WTC11 (cell line): ENCODE measurements at regions not wholly inside any gene's neighbourhood (a gene's known extent, or its start where the extent isn't known, plus 50 kb on each side); places are given as distances from the start of the nearest gene placed in this dataset.

Experiments used
- ATAC-seq: fragments of 200-7000 bp; cut with Tn5 transposase; 2 replicates; pipeline ENCODE4 v1.10.0; 2021; ENCODE audit warnings: mild to moderate bottlenecking, moderate library complexity
- CTCF ChIA-PET: fragments of 300-600 bp; sonication (Branson Sonifier 250); formaldehyde crosslinking; loops from one replicate; lab custom pipeline; 2021; ENCODE audit warnings: antibody characterized with exemption; lab: Charles Lee
- POLR2A ChIA-PET: fragments of 350-600 bp; sonication (Branson Sonifier 250); formaldehyde crosslinking; loops from one replicate; lab custom pipeline; 2021; ENCODE audit warnings: antibody characterized with exemption; lab: Charles Lee
- DNase-seq: peaks from one replicate; pipeline ENCODE4 v3.0.0; 2021; ENCODE audit warnings: low spot score
- H3K27ac Mint-ChIP-seq: 2 replicates; pipeline ENCODE4 v1.8.0; 2021; ENCODE audit warnings: mixed read lengths
- H3K27me3 Mint-ChIP-seq: 2 replicates; pipeline ENCODE4 v1.8.0; 2021; ENCODE audit warnings: low read depth, mild to moderate bottlenecking, moderate library complexity, mixed read lengths
- H3K36me3 Mint-ChIP-seq: 2 replicates; pipeline ENCODE4 v1.8.0; 2021; ENCODE audit warnings: mixed read lengths
- H3K4me1 Mint-ChIP-seq: 2 replicates; pipeline ENCODE4 v1.8.0; 2022; ENCODE audit warnings: mixed read lengths
- H3K4me3 Mint-ChIP-seq: 2 replicates; pipeline ENCODE4 v1.8.0; 2021; ENCODE audit warnings: mild to moderate bottlenecking, moderate library complexity, mixed read lengths
- H3K9me3 Mint-ChIP-seq: 2 replicates; pipeline ENCODE4 v1.8.0; 2021; ENCODE audit warnings: mixed read lengths
- CREB1 ChIP-seq: sonication (generic); formaldehyde crosslinking; IDR thresholded peaks from 2 replicates; pipeline ENCODE4 v1.8.0; 2023; ENCODE audit warnings: mild to moderate bottlenecking, missing genetic modification reagents
- EMX1 ChIP-seq: fragments of 250-450 bp; sonication (Bioruptor Pico); IDR thresholded peaks from 2 replicates; pipeline ENCODE4 v1.8.0; 2021; ENCODE audit warnings: mild to moderate bottlenecking
- HMGA2 ChIP-seq: fragments of 250-450 bp; sonication (Bioruptor Pico); IDR thresholded peaks from 2 replicates; pipeline ENCODE4 v1.4.0; 2021; ENCODE audit warnings: mild to moderate bottlenecking, moderate library complexity
- JAZF1 ChIP-seq: fragments of 250-450 bp; sonication (Bioruptor Pico); IDR thresholded peaks from 2 replicates; pipeline ENCODE4 v1.9.0; 2021; ENCODE audit warnings: moderate library complexity, mild to moderate bottlenecking, inconsistent platforms
- MYBL2 ChIP-seq: sonication (generic); formaldehyde crosslinking; IDR thresholded peaks from 2 replicates; pipeline ENCODE4 v1.8.1; 2023; ENCODE audit warnings: mild to moderate bottlenecking, moderate library complexity, missing genetic modification reagents
- NR1H2 ChIP-seq: sonication (generic); formaldehyde crosslinking; IDR thresholded peaks from 2 replicates; pipeline ENCODE4 v1.9.0; 2021; ENCODE audit warnings: mild to moderate bottlenecking, moderate library complexity, missing genetic modification reagents
- ZNF121 ChIP-seq: sonication (generic); formaldehyde crosslinking; IDR thresholded peaks from 2 replicates; pipeline ENCODE4 v1.8.0; 2023; ENCODE audit warnings: missing genetic modification reagents
- ZNF138 ChIP-seq: sonication (generic); formaldehyde crosslinking; conservative IDR thresholded peaks from 2 replicates; pipeline ENCODE4 v1.8.1; 2022; ENCODE audit warnings: mild to moderate bottlenecking, moderate library complexity, missing genetic modification reagents
- ZNF232 ChIP-seq: sonication (generic); formaldehyde crosslinking; IDR thresholded peaks from 2 replicates; pipeline ENCODE4 v1.8.0; 2022; ENCODE audit warnings: mild to moderate bottlenecking, missing genetic modification reagents
- ZNF396 ChIP-seq: fragments of 250-450 bp; sonication (Bioruptor Pico); IDR thresholded peaks from 2 replicates; pipeline ENCODE4 v1.8.0; 2021; ENCODE audit warnings: mild to moderate bottlenecking, moderate library complexity, borderline replicate concordance
- TF ChIP-seq, protein P1 (sequence below): sonication (generic); formaldehyde crosslinking; IDR thresholded peaks from 2 replicates; pipeline ENCODE4 v1.8.1; 2022; ENCODE audit warnings: mild to moderate bottlenecking, moderate library complexity, missing genetic modification reagents
- TF ChIP-seq, protein P2 (sequence below): sonication (generic); formaldehyde crosslinking; IDR thresholded peaks from 2 replicates; pipeline ENCODE4 v1.8.1; 2022; ENCODE audit warnings: low read depth, mild to moderate bottlenecking, moderate library complexity, missing genetic modification reagents, borderline replicate concordance
- TF ChIP-seq, protein P3 (sequence below): sonication (generic); formaldehyde crosslinking; IDR thresholded peaks from 2 replicates; pipeline ENCODE4 v1.8.0; 2022; ENCODE audit warnings: mild to moderate bottlenecking, missing genetic modification reagents
- TF ChIP-seq, protein P4 (sequence below): sonication (generic); formaldehyde crosslinking; IDR thresholded peaks from 2 replicates; pipeline ENCODE4 v1.8.1; 2022; ENCODE audit warnings: mild to moderate bottlenecking, missing genetic modification reagents, moderate library complexity, borderline replicate concordance
- TF ChIP-seq, protein P5 (sequence below): fragments of 250-450 bp; sonication (Bioruptor Pico); IDR thresholded peaks from 2 replicates; pipeline ENCODE4 v1.9.0; 2021; ENCODE audit warnings: moderate library complexity, mild to moderate bottlenecking, inconsistent platforms, borderline replicate concordance
- TF ChIP-seq, protein P6 (sequence below): sonication (generic); formaldehyde crosslinking; IDR thresholded peaks from 2 replicates; pipeline ENCODE4 v1.8.1; 2023; ENCODE audit warnings: mild to moderate bottlenecking, missing genetic modification reagents, moderate library complexity

DNA sequence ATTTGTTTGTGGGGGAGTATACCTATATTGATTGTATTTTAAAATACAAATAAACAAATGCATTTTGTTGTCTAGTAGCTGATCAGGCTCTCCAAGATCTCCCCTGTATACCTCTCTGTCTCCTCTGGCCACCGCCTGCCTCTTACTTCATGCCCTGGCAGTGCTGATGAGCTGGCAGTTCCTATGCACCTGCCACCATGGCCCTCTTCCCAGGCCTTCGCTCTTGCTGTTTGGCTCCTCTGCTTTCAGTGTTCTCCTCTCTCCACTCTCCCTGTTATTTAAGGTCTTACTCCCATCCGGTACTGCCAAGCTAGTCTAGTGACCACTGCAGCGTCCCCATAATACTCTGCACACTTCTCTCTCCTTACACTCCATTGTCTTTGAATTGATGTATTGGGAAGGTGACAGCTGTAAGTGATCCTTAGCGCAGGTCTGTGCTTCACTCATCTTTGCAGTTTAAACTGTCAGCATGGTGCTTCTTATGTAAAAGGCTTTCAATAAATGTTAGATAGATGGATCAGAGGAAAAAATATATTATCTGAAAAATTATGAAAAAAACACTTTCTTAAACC lies 88.1 kb upstream of the ATP1A1 start (continued):
- TF ChIP-seq, protein P1, sequence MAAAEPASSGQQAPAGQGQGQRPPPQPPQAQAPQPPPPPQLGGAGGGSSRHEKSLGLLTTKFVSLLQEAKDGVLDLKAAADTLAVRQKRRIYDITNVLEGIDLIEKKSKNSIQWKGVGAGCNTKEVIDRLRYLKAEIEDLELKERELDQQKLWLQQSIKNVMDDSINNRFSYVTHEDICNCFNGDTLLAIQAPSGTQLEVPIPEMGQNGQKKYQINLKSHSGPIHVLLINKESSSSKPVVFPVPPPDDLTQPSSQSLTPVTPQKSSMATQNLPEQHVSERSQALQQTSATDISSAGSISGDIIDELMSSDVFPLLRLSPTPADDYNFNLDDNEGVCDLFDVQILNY (CRISPR knock-in tag): no peak
- TF ChIP-seq, protein P2, sequence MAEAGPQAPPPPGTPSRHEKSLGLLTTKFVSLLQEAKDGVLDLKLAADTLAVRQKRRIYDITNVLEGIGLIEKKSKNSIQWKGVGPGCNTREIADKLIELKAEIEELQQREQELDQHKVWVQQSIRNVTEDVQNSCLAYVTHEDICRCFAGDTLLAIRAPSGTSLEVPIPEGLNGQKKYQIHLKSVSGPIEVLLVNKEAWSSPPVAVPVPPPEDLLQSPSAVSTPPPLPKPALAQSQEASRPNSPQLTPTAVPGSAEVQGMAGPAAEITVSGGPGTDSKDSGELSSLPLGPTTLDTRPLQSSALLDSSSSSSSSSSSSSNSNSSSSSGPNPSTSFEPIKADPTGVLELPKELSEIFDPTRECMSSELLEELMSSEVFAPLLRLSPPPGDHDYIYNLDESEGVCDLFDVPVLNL (CRISPR knock-in tag): no peak

DNA sequence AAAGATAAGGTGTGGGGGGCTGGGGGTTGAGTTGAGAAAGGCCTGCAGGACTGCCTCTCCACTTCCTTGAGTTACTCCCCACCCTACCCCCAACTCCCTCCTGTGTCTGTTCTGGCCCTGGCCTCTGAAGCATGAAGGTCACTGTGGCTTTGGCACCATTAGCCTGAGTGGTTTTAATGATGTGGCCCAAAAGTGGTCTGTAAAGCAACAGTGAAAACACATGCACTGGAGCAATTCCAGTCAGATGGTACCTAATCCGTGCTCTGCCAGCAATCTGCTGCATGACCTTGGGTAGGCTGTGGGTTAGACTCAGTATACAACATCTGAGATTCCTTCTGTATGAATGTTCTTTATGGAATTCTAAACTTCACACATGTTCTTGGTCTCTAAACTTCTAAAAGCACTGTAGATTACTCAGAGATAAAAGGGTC lies 86.5 kb upstream of the ATP1A1 start:
- Mint-ChIP-seq H3K4me3 (no peak overlapping the region), H3K27ac (no peak overlapping the region), H3K4me1 (no peaks in the 10 kb centered on the region), H3K9me3 (peaks cover 7% of the 10 kb centered on the region), H3K27me3 (no peaks in the 10 kb centered on the region), H3K36me3 (no peaks in the 10 kb centered on the region)
- POLR2A ChIA-PET: no interaction called here
- no peak for DNase-seq
- ATAC-seq: no peak
- CTCF ChIA-PET: no interaction called here
- no peak for TF ChIP-seq NR1H2 (CRISPR knock-in tag)

DNA sequence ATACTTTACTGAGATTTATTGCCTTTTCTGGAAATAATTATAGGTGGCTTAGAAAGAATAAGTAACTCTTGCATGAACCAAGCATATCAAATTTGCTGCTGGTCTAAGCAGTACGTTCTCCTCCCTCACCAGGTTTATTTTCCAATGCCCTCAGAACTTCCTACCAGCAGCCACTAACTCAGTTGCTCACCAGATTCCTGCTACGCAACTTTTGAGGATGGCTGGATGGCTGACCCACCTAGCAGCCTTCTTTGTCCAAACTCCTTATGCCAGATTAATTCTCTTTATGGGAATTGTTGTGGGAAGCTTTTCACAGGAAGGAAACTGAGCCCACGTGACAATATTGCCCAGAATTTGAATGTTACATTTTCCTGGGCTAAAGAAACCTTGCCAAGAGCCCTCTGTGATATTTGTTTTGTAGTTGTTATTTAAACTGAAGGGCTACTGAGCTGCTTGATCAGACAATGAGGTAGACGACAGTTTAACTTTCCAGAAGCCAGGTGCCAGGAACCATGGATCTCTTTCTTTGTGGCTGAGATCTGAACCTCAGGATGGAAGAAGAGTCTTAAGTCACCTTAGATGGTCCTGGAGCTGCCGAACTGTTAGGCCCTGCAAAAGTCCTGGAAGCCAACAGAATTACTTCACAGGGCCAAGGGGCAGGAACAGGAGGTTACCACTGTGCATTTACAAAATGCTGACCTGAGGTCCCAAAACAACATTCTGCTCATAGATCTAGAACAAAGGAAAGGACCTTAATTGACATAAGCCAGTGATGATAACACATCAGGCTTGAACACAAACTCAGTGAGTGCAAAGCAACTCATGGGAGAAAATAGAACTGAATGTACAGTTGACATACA lies 85.5 kb upstream of the ATP1A1 start:
- DNase-seq: no peak
- no peak overlapping the region for H3K4me3 Mint-ChIP-seq
- CTCF ChIA-PET: no interaction called here

DNA sequence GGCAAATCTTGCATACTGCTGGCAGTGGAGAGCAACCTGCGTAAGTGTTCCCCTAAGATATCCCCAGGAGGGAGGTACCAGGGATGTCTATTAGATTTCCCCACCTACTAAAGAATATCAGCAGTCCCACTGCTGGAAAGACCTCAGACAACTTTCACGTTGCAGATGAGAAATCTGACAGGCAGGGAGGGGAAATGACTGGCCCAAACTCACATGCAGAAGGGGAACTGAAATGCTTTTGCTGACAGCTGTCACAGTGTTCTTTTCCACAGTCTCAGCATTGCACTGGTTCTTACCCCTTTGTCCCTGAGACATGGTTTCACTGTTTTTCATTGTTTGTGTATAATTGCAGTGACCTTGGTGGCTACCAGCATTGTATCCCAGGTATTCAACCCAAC lies 84.8 kb upstream of the ATP1A1 start:
- ATAC-seq (no peak), DNase-seq (no peak)
- Mint-ChIP-seq H3K27ac (no peak overlapping the region), H3K4me1 (no peaks in the 10 kb centered on the region), H3K36me3 (no peaks in the 10 kb centered on the region), H3K4me3 (no peak overlapping the region), H3K9me3 (no peaks in the 10 kb centered on the region), H3K27me3 (no peaks in the 10 kb centered on the region)
- ChIA-PET CTCF (no interaction called here), POLR2A (no interaction called here)
- TF ChIP-seq, protein P3, sequence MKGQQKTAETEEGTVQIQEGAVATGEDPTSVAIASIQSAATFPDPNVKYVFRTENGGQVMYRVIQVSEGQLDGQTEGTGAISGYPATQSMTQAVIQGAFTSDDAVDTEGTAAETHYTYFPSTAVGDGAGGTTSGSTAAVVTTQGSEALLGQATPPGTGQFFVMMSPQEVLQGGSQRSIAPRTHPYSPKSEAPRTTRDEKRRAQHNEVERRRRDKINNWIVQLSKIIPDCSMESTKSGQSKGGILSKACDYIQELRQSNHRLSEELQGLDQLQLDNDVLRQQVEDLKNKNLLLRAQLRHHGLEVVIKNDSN (CRISPR knock-in tag): no peak
- TF ChIP-seq, protein P4, sequence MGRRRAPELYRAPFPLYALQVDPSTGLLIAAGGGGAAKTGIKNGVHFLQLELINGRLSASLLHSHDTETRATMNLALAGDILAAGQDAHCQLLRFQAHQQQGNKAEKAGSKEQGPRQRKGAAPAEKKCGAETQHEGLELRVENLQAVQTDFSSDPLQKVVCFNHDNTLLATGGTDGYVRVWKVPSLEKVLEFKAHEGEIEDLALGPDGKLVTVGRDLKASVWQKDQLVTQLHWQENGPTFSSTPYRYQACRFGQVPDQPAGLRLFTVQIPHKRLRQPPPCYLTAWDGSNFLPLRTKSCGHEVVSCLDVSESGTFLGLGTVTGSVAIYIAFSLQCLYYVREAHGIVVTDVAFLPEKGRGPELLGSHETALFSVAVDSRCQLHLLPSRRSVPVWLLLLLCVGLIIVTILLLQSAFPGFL (CRISPR knock-in tag): no peak
- no peak for TF ChIP-seq ZNF138 (CRISPR knock-in tag)
- TF ChIP-seq CREB1 (CRISPR knock-in tag): no peak
- no peak for TF ChIP-seq EMX1
- TF ChIP-seq HMGA2 (CRISPR knock-in tag): no peak
- TF ChIP-seq, protein P5, sequence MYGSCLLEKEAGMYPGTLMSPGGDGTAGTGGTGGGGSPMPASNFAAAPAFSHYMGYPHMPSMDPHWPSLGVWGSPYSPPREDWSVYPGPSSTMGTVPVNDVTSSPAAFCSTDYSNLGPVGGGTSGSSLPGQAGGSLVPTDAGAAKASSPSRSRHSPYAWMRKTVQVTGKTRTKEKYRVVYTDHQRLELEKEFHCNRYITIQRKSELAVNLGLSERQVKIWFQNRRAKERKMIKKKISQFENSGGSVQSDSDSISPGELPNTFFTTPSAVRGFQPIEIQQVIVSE: no peak
- TF ChIP-seq ZNF396 (CRISPR knock-in tag): no peak
- no peak for TF ChIP-seq MYBL2 (CRISPR knock-in tag)
- TF ChIP-seq, protein P6, sequence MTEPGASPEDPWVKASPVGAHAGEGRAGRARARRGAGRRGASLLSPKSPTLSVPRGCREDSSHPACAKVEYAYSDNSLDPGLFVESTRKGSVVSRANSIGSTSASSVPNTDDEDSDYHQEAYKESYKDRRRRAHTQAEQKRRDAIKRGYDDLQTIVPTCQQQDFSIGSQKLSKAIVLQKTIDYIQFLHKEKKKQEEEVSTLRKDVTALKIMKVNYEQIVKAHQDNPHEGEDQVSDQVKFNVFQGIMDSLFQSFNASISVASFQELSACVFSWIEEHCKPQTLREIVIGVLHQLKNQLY (CRISPR knock-in tag): no peak

More for the DNA sequence above, 85.5 kb upstream of the ATP1A1 start:
- POLR2A ChIA-PET: no interaction called here
- Mint-ChIP-seq H3K9me3 (no peaks in the 10 kb centered on the region; the same call in 1 of the 2 replicates), H3K27me3 (no peaks in the 10 kb centered on the region), H3K36me3 (no peaks in the 10 kb centered on the region), H3K27ac (no peak overlapping the region), H3K4me1 (no peaks in the 10 kb centered on the region)
- ATAC-seq: no peak
- TF ChIP-seq JAZF1 (CRISPR knock-in tag): no peak
- no peak for TF ChIP-seq ZNF121 (CRISPR knock-in tag)
- TF ChIP-seq ZNF232 (CRISPR knock-in tag): no peak
